ENCODE measurements at regions not wholly inside any gene's neighbourhood (a gene's known extent, or its start where the extent isn't known, plus 50 kb on each side); places are given as distances from the start of the nearest gene placed in this dataset.

DNA sequence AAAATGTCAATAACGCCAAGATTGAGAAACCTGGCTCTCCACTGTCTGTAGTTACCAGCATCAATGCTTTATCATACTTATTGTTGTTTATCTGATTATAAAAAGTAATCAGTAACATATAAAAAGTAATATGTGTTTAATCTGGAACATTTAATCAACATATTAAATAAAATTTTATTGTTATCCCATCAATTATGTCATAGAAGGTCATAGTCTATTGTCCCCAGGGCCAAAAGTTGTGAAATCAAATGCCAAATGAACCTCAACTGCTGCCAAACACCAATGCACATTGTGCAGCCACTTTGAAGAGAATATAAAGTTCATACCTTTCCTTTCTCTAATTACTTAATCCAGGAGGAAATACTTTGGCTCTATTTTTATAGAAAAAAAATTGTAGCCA, 106.6 kb downstream of the EOMES start (continued):
- TF ChIP-seq, protein P1, sequence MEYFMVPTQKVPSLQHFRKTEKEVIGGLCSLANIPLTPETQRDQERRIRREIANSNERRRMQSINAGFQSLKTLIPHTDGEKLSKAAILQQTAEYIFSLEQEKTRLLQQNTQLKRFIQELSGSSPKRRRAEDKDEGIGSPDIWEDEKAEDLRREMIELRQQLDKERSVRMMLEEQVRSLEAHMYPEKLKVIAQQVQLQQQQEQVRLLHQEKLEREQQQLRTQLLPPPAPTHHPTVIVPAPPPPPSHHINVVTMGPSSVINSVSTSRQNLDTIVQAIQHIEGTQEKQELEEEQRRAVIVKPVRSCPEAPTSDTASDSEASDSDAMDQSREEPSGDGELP (IDR thresholded peaks at IDR 0.05; ENCODE audit: borderline replicate concordance, low read depth) = no peak
- TF ChIP-seq TBP (CRISPR knock-in tag; IDR thresholded peaks at IDR 0.05) = no peak
- TF ChIP-seq ZNF773 (CRISPR knock-in tag; IDR thresholded peaks at IDR 0.05; ENCODE audit: borderline replicate concordance) = no peak

DNA sequence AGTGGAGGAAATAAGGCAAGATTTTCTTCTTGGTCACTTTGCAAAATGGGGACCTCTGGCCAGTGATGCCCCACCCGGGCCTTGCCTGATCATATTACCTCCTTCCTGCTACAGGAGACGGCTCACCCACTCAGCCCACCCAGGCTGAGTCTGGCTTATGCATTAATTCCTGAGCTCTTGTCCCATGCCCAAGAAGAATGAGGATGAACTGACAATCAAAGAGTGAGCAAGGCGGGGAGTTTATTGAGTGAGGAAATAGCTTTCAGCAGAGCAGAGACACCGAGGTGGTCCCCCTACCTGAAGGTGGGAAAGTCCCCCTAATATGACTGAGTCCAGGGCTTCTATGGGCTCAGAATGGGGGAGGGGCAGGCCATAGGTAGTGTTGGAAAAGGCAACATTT, 107.5 kb downstream of the EOMES start:
- ChIA-PET CTCF (ENCODE audit: low intra/inter-chr PET ratio, low total read pairs) (no interaction called here), POLR2A (no interaction called here)
- BruUV-seq (replicated peaks) = no TSS peak
- ATAC-seq = no peak
- intact Hi-C loops (cut with micrococcal nuclease; ENCODE audit: unreplicated experiment) (no loop called here), in situ Hi-C loops (cut with HindIII; ENCODE audit: extremely low pct_ligation_motif_present, low pct_unique_long_range_greater_than_20kb) (no loop called here)
- no peaks in the 10 kb centered on the region for H3K4me1 ChIP-seq (ENCODE audit: insufficient read depth, low read length)
- H3K27ac ChIP-seq (ENCODE audit: extremely low read length, insufficient read depth, low read length) = no peak overlapping the region
- DNase-seq (ENCODE audit: low spot score) = no peak
- no peak overlapping the region for H3K4me3 ChIP-seq (replicated peaks in 1 of 3; ENCODE audit: insufficient read depth in 1 of 3, low read depth in 2 of 3, low read length in 3 of 3)
- H3K79me2 ChIP-seq (ENCODE audit: insufficient read depth, low read length) = no peaks in the 10 kb centered on the region
- no peak overlapping the region for H3K9ac ChIP-seq (ENCODE audit: insufficient read depth, low read depth, low read length)
- 22% methylated on average over 4 of the region's 4 CpGs for WGBS (ENCODE audit: low lambda C conversion rate)
- no peak overlapping the region for H3K4me2 ChIP-seq (ENCODE audit: low read depth, low read length)
- no peak for FAIRE-seq
- no peaks in the 10 kb centered on the region for H3K36me3 ChIP-seq (replicated peaks in 1 of 2; ENCODE audit: control insufficient read depth in 1 of 2, insufficient read depth in 2 of 2, low read length in 2 of 2)
- H2AFZ ChIP-seq (ENCODE audit: low read length) = no peak overlapping the region
- peaks cover 16% of the 10 kb centered on the region for H3K9me3 ChIP-seq (ENCODE audit: low read length)
- no peaks in the 10 kb centered on the region; a peak in 1 of 5 replicates for H3K27me3 ChIP-seq (ENCODE audit: control insufficient read depth in 1 of 2, insufficient read depth in 2 of 2, low read length in 2 of 2)
- H4K20me1 ChIP-seq (ENCODE audit: insufficient read depth, low read length) = no peaks in the 10 kb centered on the region
- TF ChIP-seq ZNF382 (CRISPR knock-in tag; IDR thresholded peaks at IDR 0.05; ENCODE audit: borderline replicate concordance) (no peak), HNRNPLL (IDR thresholded peaks at IDR 0.05; ENCODE audit: low read depth, low read length, poor library complexity, severe bottlenecking) (no peak), ZNF136 (CRISPR knock-in tag; IDR thresholded peaks at IDR 0.05; ENCODE audit: low read depth) (no peak), YY1 (IDR thresholded peaks at IDR 0.05; ENCODE audit: insufficient read depth, insufficient replicate concordance, low read depth, low read length) (no peak), ZNF652 (CRISPR knock-in tag; IDR thresholded peaks at IDR 0.05; ENCODE audit: borderline replicate concordance, low read depth) (no peak), SMYD3 (CRISPR knock-in tag; IDR thresholded peaks at IDR 0.05) (no peak), ZFP37 (CRISPR knock-in tag; IDR thresholded peaks at IDR 0.05; ENCODE audit: borderline replicate concordance) (no peak), ZFP36L2 (CRISPR knock-in tag; IDR thresholded peaks at IDR 0.05) (no peak), KLF9 (CRISPR knock-in tag; IDR thresholded peaks at IDR 0.05; ENCODE audit: low read depth) (no peak), RARG (CRISPR knock-in tag; IDR thresholded peaks at IDR 0.05; ENCODE audit: low read depth) (no peak), RFXAP (CRISPR knock-in tag; IDR thresholded peaks at IDR 0.05; ENCODE audit: borderline replicate concordance) (no peak), ZNF720 (CRISPR knock-in tag; IDR thresholded peaks at IDR 0.05) (no peak), KMT2A (CRISPR knock-in tag; IDR thresholded peaks at IDR 0.05) (no peak)
- TF ChIP-seq, protein P2, sequence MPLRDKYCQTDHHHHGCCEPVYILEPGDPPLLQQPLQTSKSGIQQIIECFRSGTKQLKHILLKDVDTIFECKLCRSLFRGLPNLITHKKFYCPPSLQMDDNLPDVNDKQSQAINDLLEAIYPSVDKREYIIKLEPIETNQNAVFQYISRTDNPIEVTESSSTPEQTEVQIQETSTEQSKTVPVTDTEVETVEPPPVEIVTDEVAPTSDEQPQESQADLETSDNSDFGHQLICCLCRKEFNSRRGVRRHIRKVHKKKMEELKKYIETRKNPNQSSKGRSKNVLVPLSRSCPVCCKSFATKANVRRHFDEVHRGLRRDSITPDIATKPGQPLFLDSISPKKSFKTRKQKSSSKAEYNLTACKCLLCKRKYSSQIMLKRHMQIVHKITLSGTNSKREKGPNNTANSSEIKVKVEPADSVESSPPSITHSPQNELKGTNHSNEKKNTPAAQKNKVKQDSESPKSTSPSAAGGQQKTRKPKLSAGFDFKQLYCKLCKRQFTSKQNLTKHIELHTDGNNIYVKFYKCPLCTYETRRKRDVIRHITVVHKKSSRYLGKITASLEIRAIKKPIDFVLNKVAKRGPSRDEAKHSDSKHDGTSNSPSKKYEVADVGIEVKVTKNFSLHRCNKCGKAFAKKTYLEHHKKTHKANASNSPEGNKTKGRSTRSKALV (CRISPR knock-in tag; IDR thresholded peaks at IDR 0.05) = no peak
- TF ChIP-seq, protein P3, sequence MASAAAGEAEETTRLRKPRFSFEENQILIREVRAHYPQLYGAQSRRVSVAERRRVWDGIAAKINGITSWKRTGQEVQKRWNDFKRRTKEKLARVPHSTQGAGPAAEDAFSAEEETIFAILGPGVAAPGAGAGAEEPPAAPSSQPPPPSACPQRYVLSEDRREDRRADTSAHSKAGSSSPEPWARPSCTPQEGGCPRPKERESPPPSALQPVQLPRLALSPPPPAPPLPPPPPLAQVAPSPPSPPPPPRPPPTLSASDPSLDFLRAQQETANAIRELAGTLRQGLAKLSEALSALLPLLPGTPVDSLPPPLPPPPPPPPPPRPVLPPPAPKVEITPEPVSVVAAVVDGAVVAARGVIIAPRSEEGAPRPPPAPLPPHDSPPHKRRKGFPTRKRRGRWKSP (CRISPR knock-in tag; IDR thresholded peaks at IDR 0.05) = no peak
